Body of pancreas (tissue), 4 donors: ENCODE measurements at regions not wholly inside any gene's neighbourhood (a gene's known extent, or its start where the extent isn't known, plus 50 kb on each side); places are given as distances from the start of the nearest gene placed in this dataset.

Source experiments
- POLR2A ChIP-seq, 3 donors: fragments of 450-650 bp; IDR thresholded peaks; one replicate each; pipeline ENCODE4 v1.6.1; 2016; ENCODE audit warnings: antibody characterized with exemption in 3 of 3, mild to moderate bottlenecking in 2 of 3
- TF ChIP-seq, protein P1 (sequence below), 7 experiments: fragments of 450-650 bp in 4 of 7; fragments of 200-600 bp in 3 of 7; sonication (generic) in 3 of 7; IDR thresholded peaks; one replicate each; pipeline ENCODE4 v1.5.1; 2016 to 2019; ENCODE audit warnings: antibody characterized with exemption in 7 of 7

DNA sequence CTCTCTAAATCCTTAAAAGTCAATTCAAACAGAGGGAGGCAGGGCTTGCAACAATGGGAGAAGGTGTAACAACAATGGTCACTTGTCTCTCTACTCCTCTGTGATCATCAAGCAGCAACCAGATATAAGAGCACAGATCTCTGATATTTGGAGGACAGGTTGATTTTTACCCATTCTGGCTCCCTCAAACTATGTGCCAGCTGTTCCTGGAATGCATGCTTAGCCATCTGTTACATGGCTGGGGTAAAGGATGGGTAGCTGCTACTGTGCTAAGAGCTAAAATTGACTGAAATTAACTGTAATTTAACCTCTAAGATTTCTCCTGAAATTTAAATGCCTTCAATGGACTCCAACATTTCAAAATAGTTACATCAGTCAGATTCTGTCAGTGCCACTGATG is 1459.9 kb downstream of the PCDH7 start:
- no peak for TF ChIP-seq POLR2A (IDR thresholded peaks at IDR 0.05)
- TF ChIP-seq, protein P1, sequence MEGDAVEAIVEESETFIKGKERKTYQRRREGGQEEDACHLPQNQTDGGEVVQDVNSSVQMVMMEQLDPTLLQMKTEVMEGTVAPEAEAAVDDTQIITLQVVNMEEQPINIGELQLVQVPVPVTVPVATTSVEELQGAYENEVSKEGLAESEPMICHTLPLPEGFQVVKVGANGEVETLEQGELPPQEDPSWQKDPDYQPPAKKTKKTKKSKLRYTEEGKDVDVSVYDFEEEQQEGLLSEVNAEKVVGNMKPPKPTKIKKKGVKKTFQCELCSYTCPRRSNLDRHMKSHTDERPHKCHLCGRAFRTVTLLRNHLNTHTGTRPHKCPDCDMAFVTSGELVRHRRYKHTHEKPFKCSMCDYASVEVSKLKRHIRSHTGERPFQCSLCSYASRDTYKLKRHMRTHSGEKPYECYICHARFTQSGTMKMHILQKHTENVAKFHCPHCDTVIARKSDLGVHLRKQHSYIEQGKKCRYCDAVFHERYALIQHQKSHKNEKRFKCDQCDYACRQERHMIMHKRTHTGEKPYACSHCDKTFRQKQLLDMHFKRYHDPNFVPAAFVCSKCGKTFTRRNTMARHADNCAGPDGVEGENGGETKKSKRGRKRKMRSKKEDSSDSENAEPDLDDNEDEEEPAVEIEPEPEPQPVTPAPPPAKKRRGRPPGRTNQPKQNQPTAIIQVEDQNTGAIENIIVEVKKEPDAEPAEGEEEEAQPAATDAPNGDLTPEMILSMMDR (IDR thresholded peaks at IDR 0.05), result no peak
